Osteoblast (primary cell): ENCODE measurements at regions not wholly inside any gene's neighbourhood (a gene's known extent, or its start where the extent isn't known, plus 50 kb on each side); places are given as distances from the start of the nearest gene placed in this dataset.

ENCODE experiments used
- DNase-seq: peaks from one replicate; pipeline ENCODE4 v3.0.0; 2011; ENCODE audit warnings: low spot score, mixed read lengths; ENCODE audit not compliant: insufficient read length; ENCODE audit errors: missing footprints
- H2AFZ ChIP-seq: 2 replicates; pipeline ENCODE4 v1.6.0; 2011; ENCODE audit warnings: mild to moderate bottlenecking, low read length
- H3K27ac ChIP-seq: 2 replicates; pipeline ENCODE4 v1.5.1; 2011; ENCODE audit warnings: mild to moderate bottlenecking, low read depth, low read length, moderate library complexity
- H3K27me3 ChIP-seq: 2 replicates; pipeline ENCODE4 v1.6.0; 2012; ENCODE audit warnings: mild to moderate bottlenecking, control low read depth, inconsistent platforms, low read length, moderate library complexity; ENCODE audit not compliant: insufficient read depth
- H3K36me3 ChIP-seq: 2 replicates; pipeline ENCODE4 v1.5.1; 2011; ENCODE audit warnings: mild to moderate bottlenecking, low read length, control low read depth, moderate library complexity; ENCODE audit not compliant: insufficient read depth
- H3K4me1 ChIP-seq: 2 replicates; pipeline ENCODE4 v1.5.1; 2011; ENCODE audit warnings: mild to moderate bottlenecking, low read length, control low read depth, moderate library complexity; ENCODE audit not compliant: insufficient read depth
- H3K4me2 ChIP-seq: 2 replicates; pipeline ENCODE4 v1.6.0; 2011; ENCODE audit warnings: mild to moderate bottlenecking, low read length; ENCODE audit not compliant: insufficient read depth
- H3K4me3 ChIP-seq: fragments of 200-600 bp; sonication (generic); 3 replicates; pipeline ENCODE4 v1.5.1; 2012; ENCODE audit warnings: mild to moderate bottlenecking, low read length, inconsistent platforms; ENCODE audit not compliant: insufficient read depth
- H3K79me2 ChIP-seq: 2 replicates; pipeline ENCODE4 v1.6.0; 2012; ENCODE audit warnings: mild to moderate bottlenecking, low read length, control low read depth, inconsistent platforms; ENCODE audit not compliant: insufficient read depth
- H3K9me3 ChIP-seq: 2 replicates; pipeline ENCODE4 v1.5.1; 2011; ENCODE audit warnings: low read depth, low read length, control low read depth
- H4K20me1 ChIP-seq: 2 replicates; pipeline ENCODE4 v1.6.0; 2012; ENCODE audit warnings: mild to moderate bottlenecking, low read length, control low read depth; ENCODE audit not compliant: insufficient read depth
- TF ChIP-seq, protein P1 (sequence below): IDR thresholded peaks from 2 replicates; pipeline ENCODE4 v1.5.1; 2011; ENCODE audit warnings: mild to moderate bottlenecking, low read depth, low read length, moderate library complexity; ENCODE audit errors: extremely low read depth

DNA sequence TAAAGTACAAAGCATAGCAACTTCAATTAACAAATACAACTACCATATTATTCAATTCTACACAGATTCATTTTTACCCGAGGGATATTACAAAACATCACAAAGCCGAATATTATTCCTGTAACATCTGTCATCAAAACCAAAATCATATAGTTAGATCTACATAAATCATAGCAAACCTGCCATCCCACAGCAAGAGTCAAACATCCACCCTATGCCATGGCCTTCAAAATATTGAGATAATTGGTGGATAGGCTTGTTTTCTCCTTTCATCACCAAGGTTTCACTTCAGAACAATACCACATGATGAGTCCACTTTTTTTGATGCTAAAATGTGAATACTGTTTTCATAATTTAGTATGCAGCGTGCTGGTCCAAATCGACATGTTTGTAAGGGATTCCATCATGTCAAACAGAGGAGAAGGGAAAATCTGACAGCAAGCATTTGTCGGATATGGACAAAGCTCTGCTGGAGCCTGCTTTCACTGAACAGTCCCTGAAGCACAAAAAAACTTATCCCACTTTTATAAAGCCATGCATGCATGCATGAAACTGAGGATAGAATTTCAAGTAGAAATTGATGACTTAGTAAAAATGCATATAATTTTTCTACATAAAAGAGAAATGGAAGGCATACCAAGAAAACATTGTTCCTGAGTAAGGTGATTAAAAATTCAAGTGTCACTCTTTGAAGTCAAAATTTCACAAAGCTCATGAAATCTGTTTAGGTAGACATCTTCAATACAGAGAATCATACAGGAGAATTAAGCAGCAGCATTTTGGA is 494.1 kb downstream of the HACE1 start:
- H4K20me1 ChIP-seq, result no peaks in the 10 kb centered on the region
- no peaks in the 10 kb centered on the region for H3K4me1 ChIP-seq
- no peak overlapping the region for H3K4me2 ChIP-seq
- H3K36me3 ChIP-seq, result no peaks in the 10 kb centered on the region
- H3K79me2 ChIP-seq, result no peaks in the 10 kb centered on the region
- DNase-seq, result no peak
- no peak overlapping the region for H2AFZ ChIP-seq
- TF ChIP-seq, protein P1, sequence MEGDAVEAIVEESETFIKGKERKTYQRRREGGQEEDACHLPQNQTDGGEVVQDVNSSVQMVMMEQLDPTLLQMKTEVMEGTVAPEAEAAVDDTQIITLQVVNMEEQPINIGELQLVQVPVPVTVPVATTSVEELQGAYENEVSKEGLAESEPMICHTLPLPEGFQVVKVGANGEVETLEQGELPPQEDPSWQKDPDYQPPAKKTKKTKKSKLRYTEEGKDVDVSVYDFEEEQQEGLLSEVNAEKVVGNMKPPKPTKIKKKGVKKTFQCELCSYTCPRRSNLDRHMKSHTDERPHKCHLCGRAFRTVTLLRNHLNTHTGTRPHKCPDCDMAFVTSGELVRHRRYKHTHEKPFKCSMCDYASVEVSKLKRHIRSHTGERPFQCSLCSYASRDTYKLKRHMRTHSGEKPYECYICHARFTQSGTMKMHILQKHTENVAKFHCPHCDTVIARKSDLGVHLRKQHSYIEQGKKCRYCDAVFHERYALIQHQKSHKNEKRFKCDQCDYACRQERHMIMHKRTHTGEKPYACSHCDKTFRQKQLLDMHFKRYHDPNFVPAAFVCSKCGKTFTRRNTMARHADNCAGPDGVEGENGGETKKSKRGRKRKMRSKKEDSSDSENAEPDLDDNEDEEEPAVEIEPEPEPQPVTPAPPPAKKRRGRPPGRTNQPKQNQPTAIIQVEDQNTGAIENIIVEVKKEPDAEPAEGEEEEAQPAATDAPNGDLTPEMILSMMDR, result no peak
- H3K9me3 ChIP-seq, result no peaks in the 10 kb centered on the region
- H3K27me3 ChIP-seq, result no peaks in the 10 kb centered on the region
- no peak overlapping the region for H3K27ac ChIP-seq
- H3K4me3 ChIP-seq, result no peak overlapping the region

DNA sequence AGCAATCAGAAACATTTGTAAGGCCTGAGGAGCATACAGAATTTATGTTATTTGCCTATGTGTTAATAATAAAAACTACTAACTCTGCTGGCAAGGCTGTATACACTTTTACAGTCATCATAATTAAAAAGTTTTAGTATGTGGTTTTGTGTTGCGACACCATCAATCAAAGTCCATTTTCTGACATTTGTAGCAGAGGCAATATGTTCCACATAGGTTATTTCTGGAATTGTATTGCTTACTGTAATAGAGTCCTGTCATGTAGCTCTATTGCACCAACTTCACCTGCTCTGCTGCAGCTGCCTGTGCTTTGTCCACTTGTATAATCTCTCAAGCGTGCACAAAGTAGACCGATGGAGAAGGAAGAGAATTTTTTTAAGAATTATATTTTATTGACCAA is 501.8 kb downstream of the HACE1 start:
- Histone ChIP-seq H3K27ac (no peak overlapping the region), H3K4me1 (no peaks in the 10 kb centered on the region), H4K20me1 (no peaks in the 10 kb centered on the region), H3K79me2 (no peaks in the 10 kb centered on the region), H3K27me3 (no peaks in the 10 kb centered on the region), H3K36me3 (no peaks in the 10 kb centered on the region), H3K4me2 (no peak overlapping the region), H3K9me3 (peaks cover 3% of the 10 kb centered on the region), H2AFZ (no peak overlapping the region), H3K4me3 (no peak overlapping the region)
- TF ChIP-seq, protein P1, result no peak
- DNase-seq, result no peak

DNA sequence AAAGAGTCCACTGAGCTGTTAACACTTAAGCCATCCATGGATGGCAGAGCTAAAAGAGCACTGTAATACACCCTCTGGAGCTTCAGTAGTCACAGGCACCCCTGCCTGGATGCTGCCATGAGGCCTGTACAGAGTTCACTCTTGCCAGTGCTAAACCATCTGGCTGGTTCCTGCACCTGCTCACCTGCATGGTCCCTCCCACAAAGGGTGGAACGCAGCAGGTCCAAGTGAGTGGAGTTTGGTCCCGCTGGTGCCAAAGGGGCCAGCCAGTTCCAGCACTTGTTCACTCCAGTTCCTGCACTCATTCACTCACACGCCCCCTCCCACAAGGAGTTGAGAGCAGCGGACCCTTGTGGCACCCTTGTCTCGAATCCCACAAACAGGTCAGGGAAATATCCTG is 503.5 kb downstream of the HACE1 start:
- no peak overlapping the region for H3K27ac ChIP-seq
- H3K4me3 ChIP-seq, result no peak overlapping the region
- H3K79me2 ChIP-seq, result no peaks in the 10 kb centered on the region
- H3K27me3 ChIP-seq, result no peaks in the 10 kb centered on the region
- H2AFZ ChIP-seq, result no peak overlapping the region
- H3K4me1 ChIP-seq, result no peaks in the 10 kb centered on the region
- H3K4me2 ChIP-seq, result no peak overlapping the region
- no peak for DNase-seq
- H3K9me3 ChIP-seq, result peaks cover 3% of the 10 kb centered on the region
- H3K36me3 ChIP-seq, result no peaks in the 10 kb centered on the region
- H4K20me1 ChIP-seq, result no peaks in the 10 kb centered on the region
- TF ChIP-seq, protein P1, result no peak

DNA sequence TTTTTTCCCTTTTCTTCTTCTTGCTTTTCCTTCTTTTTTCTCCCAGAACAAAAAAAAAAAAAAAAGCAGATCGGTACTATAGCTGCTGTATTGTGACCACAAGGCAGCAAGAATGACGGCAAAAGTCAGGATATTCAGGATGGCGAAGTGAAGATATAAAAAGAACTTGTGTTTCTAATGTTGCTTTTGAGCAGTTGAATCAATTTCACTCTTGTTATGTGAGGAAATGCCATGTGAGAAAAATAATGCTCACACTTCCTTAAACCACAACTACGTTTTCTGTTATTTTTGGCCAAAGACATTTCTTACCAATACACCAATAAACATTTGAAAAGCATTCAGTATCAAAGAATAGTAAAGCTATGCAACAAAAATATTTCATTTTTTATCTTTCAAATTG is 510.5 kb downstream of the HACE1 start:
- Histone ChIP-seq H4K20me1 (no peaks in the 10 kb centered on the region), H2AFZ (no peak overlapping the region), H3K79me2 (no peaks in the 10 kb centered on the region), H3K36me3 (no peaks in the 10 kb centered on the region), H3K27me3 (no peaks in the 10 kb centered on the region), H3K9me3 (no peaks in the 10 kb centered on the region), H3K27ac (no peak overlapping the region), H3K4me1 (no peaks in the 10 kb centered on the region), H3K4me3 (no peak overlapping the region), H3K4me2 (no peak overlapping the region)
- TF ChIP-seq, protein P1, result no peak
- no peak for DNase-seq
